ENCODE measurements at regions not wholly inside any gene's neighbourhood (a gene's known extent, or its start where the extent isn't known, plus 50 kb on each side); places are given as distances from the start of the nearest gene placed in this dataset.

GRCh38 chr17:72215490-72215889 is 94.7 kb downstream of the SOX9 start:
- ATAC-seq (no peak), FAIRE-seq (no peak), DNase-seq (ENCODE audit: low read depth in 1 of 2, low spot score in 1 of 2) (no peak)
- ChIA-PET POLR2A (no interaction called here), CTCF (interaction anchor here (0.5 kb wide), 1 partner anchor 77 kb away, joined by 3 read pairs; no protein-coding TSS in a partner anchor)
- no peak overlapping the region for H3K4me3 ChIP-seq
- H3K9me3 ChIP-seq: 0 out of 3 replicates have a peak, but pooled peaks cover 4% of the 10 kb centered on the region
- 5% methylated on average over 2 of the region's 2 CpGs for WGBS (ENCODE audit: missing lambda C conversion rate)
- H3K27ac ChIP-seq: no peak overlapping the region
- no peak overlapping the region for H3K4me2 ChIP-seq
- no peak for TF ChIP-seq EHMT2 (IDR thresholded peaks at IDR 0.05; ENCODE audit: low read depth)
- no peak for TF ChIP-seq CBX8 (IDR thresholded peaks at IDR 0.05)
- TF ChIP-seq CEBPB (IDR thresholded peaks at IDR 0.05): no peak
- TF ChIP-seq TP53 (CRISPR knock-in tag; IDR thresholded peaks at IDR 0.05): no peak
- TF ChIP-seq RCOR1 (IDR thresholded peaks at IDR 0.05; ENCODE audit: low read depth, low read length): no peak
- TF ChIP-seq HDAC2 (IDR thresholded peaks at IDR 0.05): no peak
- no peak for TF ChIP-seq MAX (IDR thresholded peaks at IDR 0.05)
- no peak for TF ChIP-seq PBX3 (IDR thresholded peaks at IDR 0.05)
- TF ChIP-seq MYC (IDR thresholded peaks at IDR 0.05; ENCODE audit: borderline replicate concordance, low read length): no peak
- TF ChIP-seq RAD21 (conservative IDR thresholded peaks at IDR 0.05 in 1 of 2, IDR thresholded peaks at IDR 0.05 in 1 of 2): no peak
- no peak for TF ChIP-seq SREBF2 (IDR thresholded peaks at IDR 0.05)
- TF ChIP-seq CTCF (IDR thresholded peaks at IDR 0.05): no peak
- no peak for TF ChIP-seq ZSCAN20 (CRISPR knock-in tag; IDR thresholded peaks at IDR 0.05)
- TF ChIP-seq JUN (IDR thresholded peaks at IDR 0.05): no peak
- TF ChIP-seq HMGXB4 (CRISPR knock-in tag; IDR thresholded peaks at IDR 0.05; ENCODE audit: borderline replicate concordance): no peak
- no peak for TF ChIP-seq HES2 (IDR thresholded peaks at IDR 0.05)
- TF ChIP-seq HOXB5 (CRISPR knock-in tag; IDR thresholded peaks at IDR 0.05): no peak
- H3K4me1 ChIP-seq: no peaks in the 10 kb centered on the region

GRCh38 chr17:72215928-72216327 is 95.1 kb downstream of the SOX9 start:
- ChIA-PET POLR2A (no interaction called here), CTCF (interaction anchor here (1.3 to 2.3 kb wide), 2 partner anchors 9 to 324 kb away, joined by 3 to 6 read pairs; no protein-coding TSS in a partner anchor)
- DNase-seq (ENCODE audit: low read depth in 1 of 2, low spot score in 1 of 2) (no peak), FAIRE-seq (no peak), ATAC-seq (no peak)
- 0 out of 3 replicates have a peak, but pooled peaks cover 4% of the 10 kb centered on the region for H3K9me3 ChIP-seq
- no peak for TF ChIP-seq NPAS2 (CRISPR knock-in tag; IDR thresholded peaks at IDR 0.05; ENCODE audit: borderline replicate concordance)
- no peak for TF ChIP-seq KDM5A (IDR thresholded peaks at IDR 0.05)
- TF ChIP-seq RCOR1 (IDR thresholded peaks at IDR 0.05; ENCODE audit: low read depth, low read length): no peak
- TF ChIP-seq EHMT2 (IDR thresholded peaks at IDR 0.05; ENCODE audit: low read depth): no peak
- no peak for TF ChIP-seq FOSL2 (IDR thresholded peaks at IDR 0.05)
- no peak for TF ChIP-seq FOSL2 (CRISPR knock-in tag; IDR thresholded peaks at IDR 0.05)
- TF ChIP-seq TFCP2L1 (CRISPR knock-in tag; IDR thresholded peaks at IDR 0.05): no peak
- no peak for TF ChIP-seq HOXB13 (CRISPR knock-in tag; IDR thresholded peaks at IDR 0.05; ENCODE audit: low read depth)
- TF ChIP-seq JUN (IDR thresholded peaks at IDR 0.05): no peak
- no peak for TF ChIP-seq GATA3 (IDR thresholded peaks at IDR 0.05; ENCODE audit: borderline replicate concordance)
- TF ChIP-seq ESRRA (IDR thresholded peaks at IDR 0.05; ENCODE audit: borderline replicate concordance, low read length): no peak
- no peak for TF ChIP-seq POLR2AphosphoS2 (conservative IDR thresholded peaks at IDR 0.05; ENCODE audit: low read length)
- TF ChIP-seq ELK1 (IDR thresholded peaks at IDR 0.05; ENCODE audit: low read depth, low read length): no peak
- TF ChIP-seq KDM1A (IDR thresholded peaks at IDR 0.05; ENCODE audit: low read depth): no peak
- no peak for TF ChIP-seq RARB (CRISPR knock-in tag; IDR thresholded peaks at IDR 0.05)
- no peak overlapping the region for H3K4me3 ChIP-seq
- no peak overlapping the region for H3K27ac ChIP-seq
- H3K4me1 ChIP-seq: no peaks in the 10 kb centered on the region
- 94% methylated on average over 7 of the region's 7 CpGs for WGBS (ENCODE audit: missing lambda C conversion rate)
- no peak overlapping the region for H3K4me2 ChIP-seq
